HG03097 (cell line): ENCODE measurements at regions not wholly inside any gene's neighbourhood (a gene's known extent, or its start where the extent isn't known, plus 50 kb on each side); places are given as distances from the start of the nearest gene placed in this dataset.
"Not testable (repeated sequence)": the region's sequence is repeated elsewhere in the genome, so short reads cannot be mapped to it uniquely, and the experiment has no call there.

Experiments
- ATAC-seq: cut with Tn5 transposase; IDR thresholded peaks from one replicate; pipeline ENCODE4 v1.9.1; 2021; ENCODE audit not compliant: unreplicated experiment, low FRiP score

DNA sequence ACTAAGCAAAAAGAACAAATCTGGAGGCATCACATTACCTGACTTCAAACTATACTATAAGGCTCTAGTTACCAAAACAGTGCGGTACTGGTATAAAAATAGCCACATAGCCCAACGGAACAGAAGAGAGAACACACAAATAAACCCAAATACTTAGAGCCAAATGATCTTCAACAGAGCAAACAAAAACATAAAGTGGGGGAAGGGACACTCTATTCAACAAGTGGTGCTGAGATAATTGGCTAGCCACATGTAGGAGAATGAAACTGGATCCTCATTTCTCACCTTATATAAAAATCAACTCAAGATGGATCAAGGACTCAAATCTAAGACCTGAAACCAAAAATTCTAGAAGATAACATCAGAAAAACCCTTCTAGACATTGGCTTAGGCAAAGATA, 89.9 kb upstream of the ZNF608 start:
- ATAC-seq: not testable (repeated sequence)

- no peak for ATAC-seq
These were observed 93.0 kb upstream of the ZNF608 start for GRCh38 chr5:124839371-124839998.

DNA sequence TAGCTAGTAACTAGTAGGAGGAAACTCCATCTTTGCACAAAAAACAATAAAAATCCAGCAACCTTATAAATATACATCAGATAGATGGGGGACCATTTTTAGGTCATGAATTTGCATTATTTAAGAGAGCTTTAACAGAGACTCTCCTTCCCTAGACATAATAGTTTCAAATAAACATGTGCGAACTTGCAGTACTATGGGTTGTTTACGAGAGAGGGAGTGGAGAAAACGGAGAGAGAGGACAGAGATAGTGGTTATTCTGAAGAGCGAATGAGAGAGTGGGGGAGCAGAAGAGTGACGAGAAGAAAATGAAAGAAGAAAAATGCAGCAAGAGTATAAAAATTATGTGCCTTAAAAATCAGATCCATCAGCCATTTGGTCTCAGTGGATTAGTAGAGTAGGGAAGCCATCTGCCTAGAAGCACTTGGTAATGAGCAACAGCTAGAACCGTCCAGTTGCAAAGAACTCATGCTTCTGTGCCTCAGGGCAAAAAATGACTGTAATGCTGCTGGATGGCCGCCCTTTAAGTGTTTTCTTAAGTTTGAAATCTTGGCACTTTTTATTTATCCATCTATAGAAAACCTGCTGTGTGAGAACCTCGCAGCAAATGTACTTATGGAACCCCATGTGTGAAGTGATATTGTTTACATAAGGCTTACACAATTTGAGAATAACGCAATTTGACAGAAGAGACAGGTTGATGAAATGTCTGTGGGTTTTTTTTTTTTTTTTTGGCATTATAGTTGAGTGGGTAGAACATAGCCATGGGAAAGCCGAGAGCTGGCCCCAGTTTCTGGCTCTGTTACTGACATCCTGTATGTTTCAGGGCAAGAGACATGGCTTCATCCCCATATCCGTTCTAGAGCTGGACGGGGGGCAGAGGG, 95.6 kb upstream of the ZNF608 start:
- ATAC-seq: no peak

- ATAC-seq: no peak
These were observed 96.5 kb upstream of the ZNF608 start for GRCh38 chr5:124842725-124843595.

GRCh38 chr5:124843596-124843899, 97.1 kb upstream of the ZNF608 start:
- ATAC-seq: no peak

DNA sequence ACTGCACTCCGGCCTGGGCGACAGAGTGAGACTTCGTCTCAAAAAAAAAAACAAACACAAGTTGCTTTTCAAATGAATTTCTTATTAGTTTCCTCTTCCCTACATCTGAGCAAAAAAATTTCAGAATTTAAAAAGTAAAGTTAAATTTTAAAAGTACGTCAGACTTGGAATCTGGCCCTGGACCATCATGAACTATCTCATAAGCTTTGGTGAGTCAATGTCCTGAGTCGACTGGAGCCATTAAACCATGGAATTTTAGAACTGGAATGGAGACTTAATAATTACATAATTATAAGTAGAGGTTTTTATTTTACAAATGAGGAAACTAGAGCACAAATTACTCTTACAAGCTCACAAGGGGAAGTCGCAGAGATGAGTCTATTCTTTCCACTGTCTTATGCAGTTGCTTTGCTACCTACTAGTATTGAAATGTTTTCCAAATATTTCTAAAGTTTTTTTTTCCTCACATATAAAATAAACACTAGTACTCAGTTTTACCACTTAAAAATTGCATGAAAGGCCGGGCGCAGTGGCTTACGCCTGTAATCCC, 98.0 kb upstream of the ZNF608 start:
- no peak for ATAC-seq

GRCh38 chr5:124847907-124848306, 101.5 kb upstream of the ZNF608 start:
- ATAC-seq: no peak

- no peak for ATAC-seq
These were observed 103.3 kb upstream of the ZNF608 start for GRCh38 chr5:124849774-124850173.

DNA sequence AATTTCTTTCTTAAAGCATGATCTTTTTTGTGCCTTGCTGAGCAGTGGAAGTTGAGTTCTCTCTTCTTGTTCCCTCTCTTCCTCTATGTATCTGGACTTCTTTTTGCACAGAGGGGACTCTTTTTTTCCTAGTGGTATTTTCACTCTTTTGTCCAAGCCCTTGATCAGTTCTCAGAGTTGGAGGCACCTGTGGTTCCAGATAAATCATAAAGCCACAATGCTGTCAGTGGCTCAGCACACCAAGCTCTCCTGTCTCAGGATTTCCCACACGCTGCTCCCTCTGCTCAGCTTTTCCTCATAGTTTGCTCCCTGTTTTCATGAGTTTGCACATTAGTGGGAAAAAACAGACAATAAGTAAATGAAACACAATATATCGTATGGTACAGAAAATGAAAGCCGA, 110.3 kb upstream of the ZNF608 start:
- no peak for ATAC-seq

GRCh38 chr5:124858612-124859011, 112.2 kb upstream of the ZNF608 start:
- ATAC-seq: no peak

DNA sequence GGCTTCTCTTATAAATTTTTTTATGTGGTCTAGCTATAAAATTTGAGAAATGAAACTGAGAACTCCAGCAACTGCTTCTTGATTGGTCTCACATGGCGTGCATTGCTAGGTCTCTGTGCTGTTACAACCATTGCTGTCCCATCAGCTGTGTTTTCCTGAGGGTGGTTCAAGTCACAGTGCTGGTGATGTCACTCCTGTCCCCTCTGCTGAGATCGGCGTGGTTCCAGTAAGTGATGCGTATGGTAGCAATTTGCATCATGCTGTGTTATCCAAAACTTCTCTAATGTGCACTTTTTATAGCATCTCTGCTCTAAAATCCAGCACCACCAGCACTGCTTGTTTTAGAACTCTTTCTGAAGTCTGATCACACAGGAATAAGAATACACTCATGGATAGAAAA, 112.6 kb upstream of the ZNF608 start:
- no peak for ATAC-seq

DNA sequence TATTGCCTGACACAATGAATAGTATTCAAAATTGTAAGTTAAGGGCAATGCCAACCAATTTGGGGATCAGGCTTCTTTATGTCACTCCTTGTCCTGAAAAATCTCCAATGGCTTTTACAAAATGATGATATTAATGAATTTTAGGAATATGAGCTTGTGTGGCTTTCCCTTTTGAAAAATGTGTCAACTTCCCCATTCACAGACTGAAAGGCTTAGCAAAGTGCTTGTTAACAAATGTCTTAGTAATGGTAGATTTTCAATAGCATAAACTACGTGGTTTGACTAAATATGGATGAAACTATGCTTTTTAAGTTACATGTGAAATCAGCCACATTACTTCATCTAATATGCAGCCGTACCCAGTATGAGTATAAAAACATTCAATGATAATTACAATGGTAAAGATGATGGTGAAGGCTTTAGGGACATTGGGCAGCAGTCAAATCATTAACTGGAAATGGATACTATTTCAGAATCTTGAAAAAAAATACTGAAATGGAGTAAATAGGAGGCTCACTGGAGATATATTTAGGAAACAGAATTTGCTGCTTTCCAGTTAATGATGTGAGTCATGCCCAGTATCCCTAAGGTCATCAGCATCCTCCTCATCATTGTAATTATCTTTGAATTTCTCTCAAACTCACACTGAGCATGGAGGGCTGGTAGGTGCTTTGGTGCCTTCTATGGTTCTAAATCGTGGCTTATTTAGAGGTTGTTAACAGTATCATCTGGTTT, 113.3 kb upstream of the ZNF608 start:
- no peak for ATAC-seq

DNA sequence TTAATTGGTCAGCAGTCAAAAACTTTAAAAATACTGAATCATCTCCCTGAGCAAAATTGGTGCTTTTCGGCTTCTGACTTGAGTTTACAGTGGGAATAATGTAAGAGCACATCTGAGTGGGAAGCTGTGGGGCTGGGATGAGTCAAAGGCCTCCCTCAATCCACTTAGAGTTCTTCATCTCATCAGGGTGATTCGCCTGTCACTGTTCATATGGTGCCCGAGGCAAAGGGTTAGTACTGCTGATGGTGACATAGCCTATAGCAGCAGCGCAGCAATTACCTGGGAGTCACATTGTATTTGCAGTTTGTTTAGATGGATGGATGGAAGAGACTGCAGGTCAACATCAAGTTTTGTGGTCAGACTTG, 113.8 kb upstream of the ZNF608 start:
- ATAC-seq: no peak

DNA sequence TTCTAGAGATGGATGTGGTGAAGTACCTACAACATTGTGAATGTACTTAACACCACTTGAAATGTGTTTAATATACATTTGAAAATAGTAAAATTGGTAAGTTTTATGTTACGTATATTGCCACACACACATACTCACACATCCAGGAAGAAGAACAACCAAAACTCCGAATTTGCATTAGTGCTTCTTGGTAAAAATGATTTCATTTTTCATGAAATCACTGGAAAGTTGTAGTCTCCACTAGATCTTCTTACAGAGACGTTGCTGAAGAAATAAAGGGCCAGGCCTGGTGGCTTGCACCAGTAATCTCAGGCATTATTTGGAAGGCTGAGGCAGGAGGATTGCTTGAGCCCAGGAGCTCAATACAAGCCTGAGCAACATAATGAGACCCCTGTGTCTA, 118.6 kb upstream of the ZNF608 start:
- no peak for ATAC-seq

DNA sequence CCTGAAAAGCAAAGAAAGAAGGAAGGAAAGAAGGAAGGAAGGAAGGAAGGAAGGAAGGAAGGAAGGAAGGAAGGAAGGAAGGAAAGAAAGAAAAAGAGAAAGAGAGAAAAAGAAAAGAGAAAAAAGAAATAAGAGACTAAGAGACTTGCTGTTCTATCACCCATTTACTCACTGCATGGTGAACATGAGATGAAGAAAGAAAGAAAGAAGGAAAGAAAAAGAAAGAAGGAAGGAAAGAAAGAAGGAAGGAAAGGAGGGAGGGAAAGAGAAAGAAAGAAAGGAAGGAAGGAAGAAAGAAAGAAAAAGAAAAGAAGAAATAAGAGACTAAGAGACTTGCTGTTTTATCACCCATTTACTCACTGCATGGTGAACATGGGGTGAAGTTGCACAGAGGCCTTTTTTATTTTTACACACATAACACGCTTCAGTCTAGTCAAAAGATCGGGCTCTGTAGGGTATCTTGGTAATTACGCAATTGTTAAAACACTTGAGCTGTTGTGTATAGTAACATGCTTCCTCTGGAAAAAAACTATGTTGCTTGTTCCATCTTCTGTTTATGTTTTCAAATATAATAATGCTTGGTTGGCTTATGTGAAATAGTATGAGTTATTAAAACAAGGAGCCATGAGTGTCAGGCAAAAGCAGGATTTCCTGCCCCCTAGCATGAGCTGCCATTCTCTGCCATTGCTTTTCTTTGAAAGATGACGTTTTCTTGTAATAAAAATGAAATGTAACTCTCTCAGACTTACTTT, 119.3 kb upstream of the ZNF608 start:
- ATAC-seq: no peak

DNA sequence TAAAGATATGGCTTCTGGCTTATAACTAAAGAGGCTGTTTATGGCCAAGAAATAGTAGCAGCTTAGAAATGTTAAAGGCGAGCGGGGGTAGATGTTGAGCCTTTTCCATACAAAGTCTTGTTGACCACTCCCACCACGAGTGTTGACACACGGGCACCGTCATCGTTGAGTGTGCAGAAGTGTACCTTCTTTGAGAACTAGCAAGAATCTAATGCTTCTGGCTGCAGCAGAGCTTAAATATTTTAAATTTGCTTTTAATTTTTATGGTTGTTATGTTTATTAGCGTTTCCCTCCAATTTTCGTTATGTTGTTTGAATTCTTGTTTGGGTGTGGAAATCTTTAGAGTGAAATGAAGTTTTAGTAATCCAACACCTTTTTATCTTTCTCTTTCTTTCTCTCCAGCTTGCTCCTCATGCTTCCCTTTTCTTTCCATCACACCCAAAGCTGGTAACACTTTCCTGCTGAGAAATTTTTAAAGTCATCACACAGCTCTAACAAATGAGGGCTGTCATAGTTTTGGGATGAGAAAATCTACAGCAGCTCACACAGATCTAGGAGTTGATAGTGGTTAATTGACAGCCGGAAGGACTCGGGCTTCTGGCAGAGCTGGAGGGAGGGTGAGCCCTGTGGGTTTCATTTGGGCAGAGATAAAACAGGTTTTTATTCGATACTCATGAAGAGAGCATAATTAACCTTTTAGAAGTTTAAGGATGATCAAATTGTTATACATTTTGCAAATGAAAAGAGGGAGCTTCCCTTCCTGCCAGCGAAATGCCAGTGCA, 120.1 kb upstream of the ZNF608 start:
- no peak for ATAC-seq

DNA sequence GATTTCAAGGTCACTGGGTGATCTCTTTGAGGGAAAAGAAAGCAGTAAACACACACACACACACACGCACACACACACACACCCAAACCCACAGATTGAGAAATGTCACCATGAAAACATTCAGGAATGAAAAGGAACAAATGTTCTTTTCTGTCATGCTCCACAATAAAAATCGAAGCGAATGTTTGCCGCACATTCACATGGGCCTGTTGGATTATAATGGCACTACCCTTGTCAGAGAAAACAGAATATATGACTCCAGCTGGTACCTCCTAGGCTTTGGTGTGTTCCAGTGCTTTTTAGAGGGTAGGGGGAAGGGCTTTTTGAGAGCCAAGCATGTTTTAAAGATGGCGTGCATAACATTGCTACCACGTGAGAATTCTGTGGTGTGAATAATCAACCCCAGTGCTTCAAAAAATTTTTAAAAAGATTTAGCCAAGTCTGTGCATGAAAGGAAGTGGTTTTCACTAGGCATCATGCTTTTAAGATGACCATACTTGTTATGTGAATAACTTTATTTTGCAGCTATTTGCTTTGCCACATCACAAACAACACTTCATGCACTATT, 120.8 kb upstream of the ZNF608 start:
- ATAC-seq: no peak

GRCh38 chr5:124868676-124869075, 122.2 kb upstream of the ZNF608 start:
- ATAC-seq: no peak
